GM19239 (cell line): ENCODE measurements at regions not wholly inside any gene's neighbourhood (a gene's known extent, or its start where the extent isn't known, plus 50 kb on each side); places are given as distances from the start of the nearest gene placed in this dataset.
"Not testable (repeated sequence)": the region's sequence is repeated elsewhere in the genome, so short reads cannot be mapped to it uniquely, and the experiment has no call there.

Experiments
- DNase-seq: peaks from one replicate; pipeline ENCODE4 v3.0.0; 2011; ENCODE audit warnings: low spot score; ENCODE audit not compliant: insufficient read length
- FAIRE-seq: peaks from 2 replicates; lab custom pipeline; 2011; peaks lifted over from hg19 to GRCh38; lab: Jason Lieb, UNC

DNA sequence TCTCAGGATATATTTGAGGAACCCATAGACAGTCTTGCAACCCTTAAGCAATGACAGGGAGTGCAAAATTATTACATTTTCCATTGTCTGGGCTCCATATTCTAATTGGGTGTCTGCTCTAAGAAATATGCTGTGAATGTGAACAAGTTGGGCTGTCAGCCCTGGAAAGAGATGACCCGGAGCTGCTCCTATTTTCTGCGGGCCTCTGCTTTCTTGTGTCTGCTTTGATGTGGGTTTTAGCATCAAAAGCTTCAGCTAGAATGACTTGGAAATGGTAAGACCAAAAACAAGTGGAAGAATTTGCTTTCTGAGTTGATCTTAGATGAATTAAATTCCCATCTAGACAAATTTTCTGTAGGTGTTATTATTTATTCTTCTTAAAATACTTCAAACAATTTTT, 343.6 kb upstream of the IGFBP3 start:
- DNase-seq (no peak), FAIRE-seq (no peak)

DNA sequence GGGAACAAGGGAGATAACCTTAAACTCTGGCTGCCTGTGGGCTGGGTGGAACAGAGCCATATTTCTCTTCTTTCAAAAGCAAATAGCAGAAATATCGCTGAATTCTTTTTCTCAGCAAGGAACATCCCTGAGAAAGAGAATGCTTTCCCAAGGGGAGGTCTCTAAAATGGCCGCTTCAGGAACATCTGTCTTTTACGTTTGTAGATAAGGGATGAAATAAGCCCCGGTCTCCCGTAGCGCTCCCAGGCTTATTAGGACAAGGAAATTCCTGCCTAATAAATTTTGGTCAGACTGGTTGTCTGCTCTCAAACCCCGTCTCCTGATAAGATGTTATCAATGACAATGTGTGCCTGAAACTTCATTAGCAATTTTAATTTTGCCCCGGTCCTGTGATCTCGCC, 340.6 kb upstream of the IGFBP3 start:
- not testable (repeated sequence) for FAIRE-seq, DNase-seq

DNA sequence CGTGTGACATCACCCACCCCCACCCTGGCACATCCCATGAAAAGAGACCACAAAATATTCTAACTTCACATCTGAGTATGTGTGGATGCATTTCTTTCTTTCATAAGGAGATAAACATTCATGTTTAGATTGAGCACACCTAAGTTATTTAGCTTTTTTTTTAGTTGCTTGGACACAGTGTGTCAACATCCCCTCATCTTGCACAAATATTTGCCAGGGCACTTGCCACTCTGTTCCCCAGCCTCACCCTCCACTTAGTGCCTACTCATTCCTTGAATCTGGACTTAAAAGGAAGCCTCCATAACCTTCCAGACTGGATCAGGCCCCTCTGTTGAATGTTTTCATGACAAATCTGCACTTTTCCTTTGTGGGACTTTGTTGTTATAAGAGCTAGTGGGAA, 338.9 kb upstream of the IGFBP3 start:
- FAIRE-seq (no peak), DNase-seq (no peak)

DNA sequence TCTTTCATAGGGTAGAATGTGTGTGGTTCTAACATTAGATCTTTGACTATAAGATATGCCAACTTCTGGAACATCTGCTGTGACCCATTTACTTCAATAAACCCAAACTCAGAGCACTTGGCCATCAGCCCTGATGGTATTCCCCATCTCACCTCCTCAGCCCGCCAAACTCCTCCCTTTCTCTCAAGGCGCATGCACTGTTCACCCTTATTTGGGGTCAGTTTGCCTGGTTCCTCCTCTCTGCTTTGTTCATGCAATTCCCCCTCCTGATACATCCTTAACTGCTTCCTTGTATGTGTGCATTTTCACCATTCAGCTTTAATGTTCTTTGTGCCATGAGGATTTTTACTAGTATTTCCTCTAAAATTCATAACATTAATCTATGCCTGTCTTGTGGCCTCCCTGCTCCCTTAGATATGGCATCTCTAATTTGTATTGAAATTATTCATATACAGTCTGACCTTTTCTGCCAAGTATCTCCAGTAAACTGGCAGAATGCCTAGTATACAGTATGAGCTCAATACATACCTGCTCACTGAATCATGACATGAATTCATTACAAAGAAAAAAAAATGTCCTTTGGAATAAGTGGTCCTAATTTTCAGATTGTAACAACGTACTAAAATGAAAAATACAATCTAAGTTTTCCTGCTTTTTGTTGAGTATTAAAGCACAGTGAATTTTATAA, 336.8 kb upstream of the IGFBP3 start:
- DNase-seq = no peak
- FAIRE-seq = no peak

DNA sequence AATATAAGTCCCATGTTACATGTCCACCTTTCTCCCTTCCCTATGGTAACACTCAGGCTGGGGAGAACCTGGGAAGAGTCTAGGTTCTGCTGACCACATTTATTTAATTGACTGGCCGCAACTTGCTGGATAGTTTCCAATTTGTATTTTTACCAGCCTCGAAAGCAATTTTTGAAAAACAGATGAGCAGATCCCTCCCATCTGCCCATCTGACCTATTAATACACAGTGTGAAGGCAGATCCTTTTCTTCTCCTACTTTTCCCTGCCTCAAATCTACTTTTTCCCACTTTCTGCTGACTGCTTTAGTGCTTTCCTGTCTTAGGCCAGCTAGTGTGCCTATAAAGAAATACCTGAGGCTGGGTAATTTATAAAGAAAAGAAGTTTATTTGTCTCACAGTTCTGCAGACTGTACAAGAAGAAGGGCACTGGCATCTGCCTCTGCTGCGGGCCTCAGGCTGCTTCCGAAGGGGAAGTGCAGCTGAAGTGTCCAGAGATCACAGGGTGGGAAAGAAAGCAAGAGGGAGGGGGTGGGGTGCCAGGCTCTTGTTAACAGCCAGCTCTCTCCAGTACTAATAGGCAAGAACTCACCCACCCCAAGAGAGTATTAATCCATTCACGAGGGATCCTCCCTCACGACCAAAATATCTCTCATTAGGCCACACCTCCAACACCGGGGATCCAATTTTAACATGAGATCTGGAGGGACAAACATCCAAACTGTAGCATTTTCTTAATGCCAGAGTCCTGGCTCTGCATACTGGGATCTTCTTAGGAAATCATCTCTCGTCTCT, 336.0 kb upstream of the IGFBP3 start:
- DNase-seq (no peak), FAIRE-seq (no peak)

DNA sequence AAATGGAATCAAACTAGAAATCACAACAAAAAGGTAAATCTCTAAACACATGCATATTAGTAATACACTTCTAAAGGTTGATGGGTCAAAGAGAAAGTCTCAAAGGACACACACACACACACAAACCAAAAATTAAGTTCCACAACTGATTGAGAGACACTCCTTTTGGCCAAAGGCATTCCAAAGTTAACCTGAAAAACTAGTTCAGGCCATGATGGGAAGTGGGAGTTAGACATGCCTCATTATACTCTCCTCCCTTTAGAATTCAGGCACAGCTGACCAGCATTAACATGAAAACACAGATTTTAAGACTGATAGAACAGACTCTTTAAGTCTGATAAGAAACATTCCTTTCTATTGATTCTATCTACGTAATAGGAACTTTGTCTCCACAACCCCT, 332.4 kb upstream of the IGFBP3 start:
- no peak for DNase-seq
- FAIRE-seq = no peak

DNA sequence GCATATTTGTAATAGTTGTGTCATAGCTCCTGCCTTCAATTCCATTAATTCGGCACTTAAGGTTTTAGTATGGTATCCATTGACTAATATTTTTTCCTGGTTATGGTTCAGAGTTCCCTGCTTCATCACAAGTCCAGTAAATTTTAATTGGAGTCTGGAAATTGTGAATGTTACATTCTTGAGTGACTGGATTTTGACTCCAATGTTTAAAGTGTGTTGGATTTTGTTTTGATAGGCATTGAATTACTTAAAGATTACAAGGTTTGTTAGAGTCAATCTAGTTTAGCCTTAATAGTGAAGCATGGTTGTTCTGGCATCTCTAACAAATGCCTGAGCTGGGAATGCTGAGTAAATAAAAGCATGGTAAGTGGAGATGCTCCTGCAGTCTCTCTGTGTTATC, 326.6 kb upstream of the IGFBP3 start:
- FAIRE-seq (no peak), DNase-seq (no peak)

DNA sequence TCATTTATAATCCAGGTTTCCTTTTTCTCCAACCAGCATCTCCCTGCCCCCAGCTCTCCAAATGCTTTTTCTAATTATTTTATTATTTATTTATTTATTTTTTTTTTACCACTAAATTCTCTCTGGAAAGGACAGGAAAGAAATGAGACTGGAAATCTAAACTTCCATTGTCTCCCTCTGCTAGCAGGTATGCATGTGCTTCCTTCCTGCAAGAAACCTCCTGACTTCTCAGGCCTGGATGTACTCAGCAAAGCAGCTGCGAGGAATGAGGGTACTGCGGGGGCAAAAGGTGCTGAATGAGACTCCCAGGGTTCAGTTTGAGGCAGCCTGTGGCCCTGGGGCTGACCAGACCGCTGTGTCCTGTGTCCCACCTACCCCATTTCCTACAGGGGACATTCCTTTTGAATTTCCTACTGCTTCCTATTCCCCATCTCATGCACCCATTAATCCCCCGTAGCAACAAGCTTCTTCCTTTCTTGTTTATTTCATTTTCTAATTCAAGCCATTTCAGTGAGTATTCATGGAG, 324.6 kb upstream of the IGFBP3 start:
- DNase-seq = no peak
- no peak for FAIRE-seq

DNA sequence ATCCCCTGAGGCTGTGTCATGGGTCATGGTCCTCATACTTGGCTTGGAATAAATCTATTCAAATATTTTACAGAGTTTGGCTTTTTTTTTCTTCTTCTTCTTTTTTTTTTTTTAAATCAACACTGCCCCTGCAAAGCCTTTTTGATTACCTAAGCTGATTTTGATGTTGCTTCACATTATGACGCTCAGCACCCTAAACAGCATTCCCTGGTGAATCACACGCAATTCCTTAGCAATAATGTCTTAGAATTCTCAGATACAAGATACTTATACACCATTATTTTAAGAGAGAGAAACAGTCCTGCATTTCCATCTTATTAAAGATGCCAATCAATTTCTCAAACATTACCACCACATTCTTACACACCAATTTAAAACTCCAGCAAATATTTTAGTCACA, 323.7 kb upstream of the IGFBP3 start:
- DNase-seq (no peak), FAIRE-seq (no peak)

DNA sequence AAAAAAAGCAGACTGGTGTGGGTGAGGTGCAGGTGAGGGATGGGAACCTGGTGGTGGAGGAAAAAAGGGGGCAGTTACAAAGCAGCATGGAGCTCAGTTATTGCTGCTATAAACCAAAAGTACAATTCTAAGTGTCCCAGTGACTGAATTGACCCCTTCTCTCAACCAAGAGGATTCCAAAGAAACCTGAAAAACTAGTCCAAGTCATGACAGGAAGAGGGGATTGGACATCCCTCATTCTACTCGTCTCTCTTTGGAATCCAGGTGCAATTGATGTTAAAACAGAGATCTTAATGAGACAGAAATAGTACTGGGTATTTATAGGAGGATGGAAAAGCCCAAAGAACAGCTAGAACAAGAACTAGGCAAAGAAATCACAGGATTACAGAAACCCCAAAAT, 322.3 kb upstream of the IGFBP3 start:
- DNase-seq = no peak
- no peak for FAIRE-seq

DNA sequence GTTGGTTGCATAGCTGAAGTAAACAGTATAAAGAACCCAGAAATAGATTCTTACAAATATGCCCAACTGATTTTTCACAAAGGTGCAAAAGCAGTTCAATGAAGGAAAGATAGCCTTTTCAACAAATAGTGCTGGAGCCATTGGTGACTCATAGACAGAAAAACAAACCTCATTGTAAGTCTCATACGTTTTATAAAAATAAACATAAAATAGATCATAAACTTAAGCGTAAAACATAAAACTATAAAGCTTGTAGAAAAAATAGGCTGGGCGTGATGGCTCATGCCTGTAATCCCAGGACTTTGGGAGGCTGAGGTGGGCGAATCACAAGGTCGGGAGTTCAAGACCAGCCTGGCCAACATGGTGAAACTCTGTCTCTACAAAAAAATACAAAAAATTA, 318.8 kb upstream of the IGFBP3 start:
- no peak for DNase-seq
- FAIRE-seq = no peak

DNA sequence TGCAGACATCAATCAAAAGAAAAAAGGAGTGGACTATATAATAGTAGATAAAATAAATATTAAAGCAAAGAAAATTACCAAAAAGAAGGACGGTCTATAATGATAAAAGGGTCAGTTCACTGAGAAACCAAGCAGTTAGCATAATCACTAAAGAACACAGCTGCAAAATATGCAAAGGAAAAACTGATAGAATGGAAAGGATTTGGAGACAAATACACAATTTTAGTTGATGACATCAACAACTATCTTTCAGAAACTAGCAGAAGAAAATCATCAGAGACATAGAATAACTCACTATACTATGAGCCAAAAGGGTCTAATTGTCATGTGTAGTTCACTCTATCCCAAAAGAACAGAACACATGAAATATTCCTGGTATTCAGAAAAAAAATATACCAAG, 316.4 kb upstream of the IGFBP3 start:
- FAIRE-seq (no peak), DNase-seq (no peak)

DNA sequence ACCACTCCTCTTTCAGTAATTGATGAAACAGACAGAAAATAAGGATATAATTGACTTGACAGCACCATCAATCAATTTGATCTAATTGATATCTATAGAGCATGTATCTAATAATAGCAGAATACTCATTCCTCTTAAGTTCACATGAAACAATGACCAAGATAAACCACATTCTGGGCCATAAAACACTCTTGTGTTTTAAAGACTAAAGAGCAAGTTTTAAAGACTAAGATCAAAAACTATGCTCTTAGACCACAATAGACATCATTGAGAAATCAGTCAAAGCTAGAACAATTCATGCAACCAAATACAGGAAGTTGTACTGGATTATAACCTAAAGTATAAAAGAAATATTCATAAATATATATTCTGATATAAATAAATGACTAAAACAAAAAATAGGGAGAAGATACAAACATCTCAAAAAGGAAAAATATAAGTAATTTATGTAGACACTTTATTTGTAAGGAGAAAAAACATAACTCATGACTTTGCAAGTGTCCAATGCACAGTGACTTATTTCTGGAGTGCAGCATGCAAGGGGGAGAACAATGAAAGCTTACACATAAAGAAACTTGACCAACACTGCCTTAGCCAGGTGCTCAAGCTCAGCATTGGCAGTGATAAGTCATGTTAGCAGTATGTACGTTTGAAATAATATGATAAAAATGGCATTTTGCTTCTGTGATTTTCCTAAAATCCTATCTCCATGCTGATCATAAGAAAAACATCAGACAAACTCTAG, 312.7 kb upstream of the IGFBP3 start:
- FAIRE-seq (no peak), DNase-seq (no peak)

DNA sequence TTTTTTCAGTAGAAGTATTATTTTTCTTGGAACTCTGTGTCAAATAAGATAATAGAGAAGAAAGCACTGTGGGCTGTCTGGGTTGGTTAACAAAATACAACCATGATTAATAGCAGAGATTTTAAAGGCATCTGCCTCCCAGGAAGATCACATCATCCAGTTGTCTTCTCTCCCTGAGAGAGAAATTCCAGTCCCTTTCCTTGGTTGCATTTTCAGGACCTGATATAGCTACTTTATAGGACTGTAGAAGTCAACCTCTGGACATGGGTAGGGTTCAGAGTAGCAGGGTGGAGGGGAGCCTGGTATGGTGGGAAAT, 309.9 kb upstream of the IGFBP3 start:
- no peak for FAIRE-seq
- no peak for DNase-seq

DNA sequence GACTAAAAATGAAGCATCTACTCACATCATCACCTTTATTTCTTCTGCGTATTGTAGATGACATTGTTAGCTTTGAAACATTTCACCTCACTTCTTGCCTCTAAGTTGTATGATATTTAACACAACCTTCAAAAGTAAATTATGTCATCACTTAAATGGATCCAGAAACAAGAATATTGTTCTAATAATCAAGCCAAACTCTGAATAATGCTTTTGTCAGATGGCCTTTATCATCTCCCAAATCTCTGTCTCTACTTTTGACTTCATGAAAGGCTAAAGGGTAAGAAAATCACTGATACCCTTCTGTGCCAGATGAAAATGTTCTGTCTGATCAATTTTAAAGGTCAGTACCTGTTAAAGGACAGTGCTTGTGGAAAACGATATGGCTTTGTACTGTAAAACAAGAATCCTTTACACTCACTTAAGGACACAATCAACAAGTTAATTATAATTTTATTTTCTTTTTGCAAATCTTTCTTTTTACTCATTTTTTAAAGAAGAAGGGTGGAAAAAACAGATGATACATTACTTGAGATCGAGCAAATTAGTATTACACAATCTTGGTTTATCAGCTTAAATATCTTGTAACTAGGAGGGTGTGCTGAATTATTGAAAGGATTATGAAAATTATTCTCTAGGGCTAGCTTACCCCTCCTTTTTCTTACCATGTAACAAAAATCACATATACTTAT, 309.4 kb upstream of the IGFBP3 start:
- FAIRE-seq = no peak
- DNase-seq = no peak

DNA sequence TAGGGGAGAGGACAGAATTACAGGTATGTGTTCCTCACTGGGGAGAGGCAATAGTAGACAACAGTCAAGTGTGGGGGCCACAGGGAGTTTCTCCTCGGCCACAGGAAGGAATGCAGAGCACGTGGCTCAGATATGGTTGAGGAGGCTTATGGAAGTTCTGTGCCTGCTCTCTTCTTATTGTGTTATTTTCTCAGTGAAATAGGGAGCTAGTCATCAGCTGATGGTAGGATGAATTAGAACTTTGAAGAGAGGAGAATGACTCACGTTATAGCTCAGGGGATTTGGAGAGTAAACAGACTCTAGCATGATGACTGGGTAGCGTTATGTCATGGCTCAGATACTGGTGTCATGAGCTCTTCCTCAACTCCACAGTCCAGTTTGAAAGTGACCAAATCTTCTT, 308.3 kb upstream of the IGFBP3 start:
- no peak for FAIRE-seq
- DNase-seq = no peak

DNA sequence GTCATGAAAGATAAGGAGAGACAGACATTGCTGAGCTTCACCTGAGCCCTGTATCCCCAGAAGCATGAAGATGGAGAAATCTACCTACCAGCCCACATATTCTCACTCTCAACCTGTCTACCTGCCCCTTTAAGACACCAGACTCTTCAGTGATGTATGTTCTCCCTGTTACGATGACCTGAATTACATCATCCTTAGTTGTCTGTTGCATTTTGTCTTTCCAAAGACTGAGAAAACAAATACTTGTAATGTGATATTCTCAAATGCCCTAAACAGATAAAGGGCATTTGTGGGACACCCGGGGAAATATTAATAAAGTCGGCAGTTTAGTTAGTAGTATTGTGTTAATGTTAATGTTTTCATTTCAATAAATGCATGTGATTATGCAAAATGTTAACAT, 305.8 kb upstream of the IGFBP3 start:
- DNase-seq = no peak
- FAIRE-seq = no peak

DNA sequence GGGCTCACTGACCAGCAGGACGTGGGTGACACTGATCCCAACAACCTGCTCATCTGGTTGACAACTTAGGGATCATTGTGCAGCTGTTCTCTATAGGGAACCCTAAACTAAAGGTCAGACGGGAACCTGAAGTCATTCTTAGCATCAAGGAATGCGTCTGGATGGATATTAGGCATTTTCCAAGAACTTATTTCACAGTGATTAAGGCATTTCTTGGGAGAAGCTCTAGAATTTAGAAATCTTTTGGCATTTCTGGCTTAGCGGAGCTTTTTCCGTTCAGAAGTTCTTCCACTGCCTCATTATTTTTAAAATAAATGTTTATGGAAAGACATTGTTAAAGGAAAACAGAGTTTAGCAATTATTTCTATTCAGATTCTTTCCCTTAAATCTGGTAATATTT, 303.3 kb upstream of the IGFBP3 start:
- FAIRE-seq = no peak

DNA sequence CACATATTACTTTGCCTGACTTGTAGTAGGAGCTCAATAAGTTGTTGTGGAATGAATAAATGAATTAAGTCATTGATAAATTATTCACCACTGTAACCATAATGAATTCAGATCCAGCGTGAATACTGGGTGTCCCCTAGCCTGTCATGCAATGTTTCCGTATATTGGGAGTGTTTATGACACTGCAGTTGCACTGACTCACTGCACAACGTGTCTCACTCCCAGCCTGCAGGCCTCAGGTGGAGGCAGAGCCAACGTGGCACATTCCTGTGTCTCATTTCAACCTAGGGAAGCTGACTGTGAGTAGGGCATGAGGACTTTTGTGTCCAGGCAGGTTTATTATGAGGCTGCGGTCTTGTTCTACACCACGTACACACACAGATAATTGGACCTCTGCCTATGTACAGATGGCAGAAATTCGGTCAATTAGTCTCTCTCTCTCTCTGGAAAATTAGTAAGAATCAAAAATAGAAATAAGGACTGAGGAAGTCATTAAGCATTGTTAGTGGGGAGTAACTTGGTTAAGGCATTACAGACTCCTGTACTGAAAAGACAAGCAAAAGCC, 299.1 kb upstream of the IGFBP3 start:
- FAIRE-seq (no peak), DNase-seq (no peak)

More for the DNA sequence above, 303.3 kb upstream of the IGFBP3 start:
- DNase-seq = no peak

DNA sequence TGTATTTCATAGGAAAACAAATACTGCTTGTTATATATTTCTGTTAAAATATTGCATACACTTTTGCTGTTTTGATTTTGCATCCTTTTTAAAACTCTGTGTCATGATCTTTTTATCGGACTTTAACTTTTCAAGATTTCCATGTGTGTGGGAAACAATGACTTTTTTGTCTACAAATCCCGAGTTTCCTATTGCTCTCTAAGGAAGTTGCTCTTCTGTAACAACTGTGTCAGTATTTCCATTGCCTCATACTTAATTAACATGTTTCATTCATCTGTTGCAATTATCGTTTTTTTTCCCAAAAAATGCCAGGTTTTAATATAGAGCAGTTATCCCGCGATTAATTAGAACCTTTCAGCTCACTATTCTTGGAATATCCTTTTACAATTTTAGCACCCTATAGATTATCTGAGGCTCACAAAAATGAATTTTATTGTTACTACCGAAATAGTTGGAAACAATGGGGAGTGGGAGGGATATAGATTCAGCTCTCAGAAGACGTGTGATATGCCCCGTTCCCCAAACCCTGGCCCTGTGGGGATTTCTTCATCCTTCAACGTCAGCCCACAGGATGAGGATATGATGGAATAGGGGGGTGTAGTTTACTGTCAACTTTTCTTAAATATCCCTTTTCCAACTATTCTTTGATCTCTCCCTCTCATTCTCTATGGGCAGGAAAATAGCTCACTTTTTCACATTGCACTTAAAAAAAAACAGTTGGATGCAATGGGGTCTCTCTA, 297.6 kb upstream of the IGFBP3 start:
- DNase-seq (no peak), FAIRE-seq (no peak)
